ENCODE measurements at regions not wholly inside any gene's neighbourhood (a gene's known extent, or its start where the extent isn't known, plus 50 kb on each side); places are given as distances from the start of the nearest gene placed in this dataset.
"Not testable (repeated sequence)": the region's sequence is repeated elsewhere in the genome, so short reads cannot be mapped to it uniquely, and the experiment has no call there.

- intact Hi-C loops (cut with DNase I), result no loop called here
Measured at GRCh38 chr2:216934151-216934550, 74.3 kb upstream of the TNP1 start.

GRCh38 chr2:216932863-216933548, 73.1 kb upstream of the TNP1 start:
- Histone ChIP-seq H3K4me3 (no peak overlapping the region), H3K27ac (no peak overlapping the region), H3K36me3 (no peaks in the 10 kb centered on the region), H3K27me3 (no peaks in the 10 kb centered on the region), H3K4me1 (no peaks in the 10 kb centered on the region), H3K9me3 (no peaks in the 10 kb centered on the region)
- ATAC-seq, result no peak
- DNase-seq, result no peak
- intact Hi-C loops (cut with DNase I), result no loop called here
- TF ChIP-seq POLR2A (IDR thresholded peaks at IDR 0.05) (no peak), CTCF (IDR thresholded peaks at IDR 0.05) (no peak)
- WGBS (ENCODE audit: insufficient coverage, low coverage, low lambda C conversion rate, missing lambda C conversion rate), result 86% methylated on average over 9 of the region's 12 CpGs

More at GRCh38 chr2:216934151-216934550, 74.3 kb upstream of the TNP1 start:
- Histone ChIP-seq H3K27ac (no peak overlapping the region), H3K4me1 (no peaks in the 10 kb centered on the region), H3K4me3 (no peak overlapping the region), H3K36me3 (no peaks in the 10 kb centered on the region), H3K27me3 (no peaks in the 10 kb centered on the region), H3K9me3 (no peaks in the 10 kb centered on the region)
- 85% methylated on average over 4 of the region's 7 CpGs for WGBS (ENCODE audit: insufficient coverage, low coverage, low lambda C conversion rate, missing lambda C conversion rate)
- ATAC-seq (peak in 1 of 4 donors; percentile 37), DNase-seq (no peak)
- TF ChIP-seq CTCF (IDR thresholded peaks at IDR 0.05) (no peak), POLR2A (IDR thresholded peaks at IDR 0.05) (no peak)

- Histone ChIP-seq H3K4me3 (no peak overlapping the region), H3K27ac (no peak overlapping the region), H3K36me3 (no peaks in the 10 kb centered on the region), H3K9me3 (no peaks in the 10 kb centered on the region), H3K4me1 (no peaks in the 10 kb centered on the region), H3K27me3 (no peaks in the 10 kb centered on the region)
- TF ChIP-seq POLR2A (IDR thresholded peaks at IDR 0.05), result no peak
- TF ChIP-seq CTCF (IDR thresholded peaks at IDR 0.05), result no peak
- no peak for DNase-seq
- no CpG with 5 or more reads among the region's 2 CpGs for WGBS (ENCODE audit: insufficient coverage, low coverage, low lambda C conversion rate, missing lambda C conversion rate)
- no peak for ATAC-seq
- intact Hi-C loops (cut with DNase I), result no loop called here
Measured at GRCh38 chr2:216932113-216932862, 72.4 kb upstream of the TNP1 start.

- TF ChIP-seq CTCF (IDR thresholded peaks at IDR 0.05), result no peak
- no peak for TF ChIP-seq POLR2A (IDR thresholded peaks at IDR 0.05)
- Histone ChIP-seq H3K36me3 (no peaks in the 10 kb centered on the region), H3K27me3 (no peaks in the 10 kb centered on the region), H3K9me3 (no peaks in the 10 kb centered on the region), H3K4me1 (no peaks in the 10 kb centered on the region), H3K4me3 (no peak overlapping the region), H3K27ac (no peak overlapping the region)
- ATAC-seq (no peak), DNase-seq (no peak)
- 85% methylated on average over 2 of the region's 2 CpGs for WGBS (ENCODE audit: insufficient coverage, low coverage, low lambda C conversion rate, missing lambda C conversion rate)
- intact Hi-C loops (cut with DNase I), result no loop called here
Measured at GRCh38 chr2:216930716-216931115, 70.9 kb upstream of the TNP1 start.

- WGBS (ENCODE audit: insufficient coverage, low coverage, low lambda C conversion rate, missing lambda C conversion rate), result 66% methylated on average over 4 of the region's 4 CpGs
- H3K4me3 ChIP-seq; DNase-seq; intact Hi-C loops (cut with DNase I); H3K27me3 ChIP-seq; H3K36me3 ChIP-seq; ATAC-seq; H3K4me1 ChIP-seq; H3K9me3 ChIP-seq; H3K27ac ChIP-seq: not testable (repeated sequence)
Measured at GRCh38 chr2:216929338-216929737, 69.5 kb upstream of the TNP1 start.
